LHCN-M2 (cell line): ENCODE measurements at regions not wholly inside any gene's neighbourhood (a gene's known extent, or its start where the extent isn't known, plus 50 kb on each side); places are given as distances from the start of the nearest gene placed in this dataset.

ENCODE experiments used
- DNase-seq: peaks from one replicate; pipeline ENCODE4 v3.0.0-alpha.2; 2012; ENCODE audit warnings: low read depth

GRCh38 chr15:39143479-39143878, 437.4 kb upstream of the THBS1 start:
- DNase-seq: no peak

- DNase-seq: peak; percentile 61
Observed at GRCh38 chr15:39144051-39144450, 436.8 kb upstream of the THBS1 start.

- DNase-seq: no peak
Observed at GRCh38 chr15:39144613-39145499, 436.0 kb upstream of the THBS1 start.

- peak; percentile 60 for DNase-seq
Observed at GRCh38 chr15:39145854-39146625, 434.8 kb upstream of the THBS1 start.

GRCh38 chr15:39149636-39150150, 431.2 kb upstream of the THBS1 start:
- DNase-seq: peak; percentile 89

GRCh38 chr15:39151545-39151944, 429.3 kb upstream of the THBS1 start:
- no peak for DNase-seq

GRCh38 chr15:39153058-39153714, 427.7 kb upstream of the THBS1 start:
- peak; percentile 45 for DNase-seq

- DNase-seq: peak; percentile 46
Observed at GRCh38 chr15:39153716-39154115, 427.2 kb upstream of the THBS1 start.

GRCh38 chr15:39154227-39154638, 426.6 kb upstream of the THBS1 start:
- DNase-seq: peak; percentile 47

GRCh38 chr15:39154776-39155175, 426.1 kb upstream of the THBS1 start:
- DNase-seq: peak; percentile 97

- DNase-seq: peak; percentile 94
Observed at GRCh38 chr15:39156166-39156565, 424.7 kb upstream of the THBS1 start.

- no peak for DNase-seq
Observed at GRCh38 chr15:39156646-39157250, 424.1 kb upstream of the THBS1 start.

- DNase-seq: peak; percentile 61
Observed at GRCh38 chr15:39157882-39158281, 423.0 kb upstream of the THBS1 start.

GRCh38 chr15:39159833-39160232, 421.0 kb upstream of the THBS1 start:
- peak; percentile 71 for DNase-seq

GRCh38 chr15:39161096-39161495, 419.8 kb upstream of the THBS1 start:
- DNase-seq: no peak

- DNase-seq: peak; percentile 61
Observed at GRCh38 chr15:39165020-39165706, 415.7 kb upstream of the THBS1 start.

GRCh38 chr15:39167164-39168058, 413.5 kb upstream of the THBS1 start:
- no peak for DNase-seq

GRCh38 chr15:39171944-39172368, 408.9 kb upstream of the THBS1 start:
- DNase-seq: peak; percentile 100

GRCh38 chr15:39172380-39173281, 408.2 kb upstream of the THBS1 start:
- DNase-seq: peak; percentile 98
